Urinary bladder (tissue), 3 donors: ENCODE measurements at regions not wholly inside any gene's neighbourhood (a gene's known extent, or its start where the extent isn't known, plus 50 kb on each side); places are given as distances from the start of the nearest gene placed in this dataset.

Source experiments
- DNase-seq: peaks from one replicate; pipeline ENCODE4 v3.0.0-alpha.2; 2015; ENCODE audit errors: extremely low spot score
- H3K27ac ChIP-seq: one replicate; pipeline ENCODE4 v1.5.1; 2013; ENCODE audit warnings: low read depth, mild to moderate bottlenecking, moderate library complexity
- H3K36me3 ChIP-seq: one replicate; pipeline ENCODE4 v1.6.1; 2013; ENCODE audit warnings: mild to moderate bottlenecking, moderate library complexity; ENCODE audit not compliant: insufficient read depth
- H3K4me1 ChIP-seq: one replicate; pipeline ENCODE4 v1.6.1; 2013; ENCODE audit warnings: mild to moderate bottlenecking, moderate library complexity; ENCODE audit not compliant: insufficient read depth
- H3K4me3 ChIP-seq: one replicate; pipeline ENCODE4 v1.5.1; 2013; ENCODE audit warnings: low read depth, low read length
- WGBS: extraction: QIAGEN DNeasy Blood & Tissue Kit; methylation state at CpG from one replicate; pipeline ENCODE4 v1.1.7; 2013; 5-methylcytosine and 5-hydroxymethylcytosine counted together
- donor health status: healthy with polysubstance abuse.
- donor health status: healthy.

- Histone ChIP-seq H3K4me1 (no peaks in the 10 kb centered on the region), H3K27ac (no peak overlapping the region), H3K36me3 (no peaks in the 10 kb centered on the region), H3K4me3 (no peak overlapping the region)
- WGBS = 65% methylated on average over 4 of the region's 4 CpGs
- DNase-seq = no peak
These were observed 222.6 kb upstream of the CTAGE1 start for GRCh38 chr18:22640281-22640842.

DNA sequence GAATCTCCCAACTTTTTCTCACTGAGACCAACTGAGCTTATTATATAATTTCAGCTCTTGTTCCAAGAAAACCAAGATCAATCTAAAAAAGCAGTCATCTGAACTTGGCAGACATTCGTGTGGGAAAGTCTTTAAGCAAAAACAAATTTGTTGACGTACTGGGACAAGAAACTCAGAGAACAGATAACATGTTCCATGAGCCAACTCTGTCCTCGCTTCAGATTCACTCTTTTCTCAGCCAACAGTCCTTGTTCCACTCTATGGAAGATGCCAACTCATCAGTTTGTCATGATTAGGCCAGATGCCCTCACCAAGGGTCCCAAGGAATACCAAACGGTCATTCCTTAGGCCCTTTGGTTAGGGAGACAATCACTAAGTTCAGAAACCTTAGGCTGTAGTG, 224.2 kb upstream of the CTAGE1 start:
- 67% methylated on average over 4 of the region's 4 CpGs for WGBS
- H3K4me1 ChIP-seq = no peaks in the 10 kb centered on the region
- no peaks in the 10 kb centered on the region for H3K36me3 ChIP-seq
- no peak overlapping the region for H3K27ac ChIP-seq
- no peak overlapping the region for H3K4me3 ChIP-seq
- no peak for DNase-seq

DNA sequence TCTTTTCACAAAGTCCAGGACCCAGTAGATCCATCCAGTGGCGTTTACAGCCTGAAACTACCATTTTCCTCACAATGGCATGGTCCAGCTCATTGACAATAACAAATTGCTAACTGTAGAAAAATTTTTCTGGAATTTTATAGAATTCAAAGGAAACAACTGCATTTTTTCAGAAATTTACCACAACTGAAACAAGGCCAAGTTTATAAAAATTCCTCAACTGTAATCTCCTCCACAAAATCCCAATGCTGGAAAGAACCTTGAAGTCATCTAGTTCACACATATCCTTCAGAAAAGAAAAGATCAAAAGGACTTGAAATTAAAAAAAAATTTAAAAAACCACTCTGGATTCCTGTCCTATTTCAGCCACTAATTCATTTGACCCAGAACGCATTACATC, 226.0 kb upstream of the CTAGE1 start:
- 73% methylated on average over 2 of the region's 2 CpGs for WGBS
- DNase-seq = no peak
- Histone ChIP-seq H3K4me1 (no peaks in the 10 kb centered on the region), H3K27ac (no peak overlapping the region), H3K4me3 (no peak overlapping the region), H3K36me3 (no peaks in the 10 kb centered on the region)

DNA sequence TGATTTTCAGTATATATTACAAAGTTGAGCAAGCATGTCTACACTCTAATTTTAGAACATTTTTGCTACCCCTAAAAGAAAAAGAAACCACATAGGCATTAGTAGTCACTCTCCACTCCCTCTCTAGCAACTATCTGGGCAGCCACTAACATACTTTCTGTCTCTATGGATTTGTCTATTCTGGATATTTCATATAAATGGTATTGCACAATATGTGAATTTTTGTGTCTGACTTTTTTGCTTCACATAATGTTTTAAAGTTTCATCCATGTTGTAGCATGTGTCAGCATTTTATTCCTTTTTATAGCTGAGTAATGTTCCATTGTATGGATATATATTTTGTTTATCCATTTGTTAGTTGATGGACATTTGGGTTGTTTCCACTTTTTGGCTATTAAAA, 232.5 kb upstream of the CTAGE1 start:
- DNase-seq = no peak

DNA sequence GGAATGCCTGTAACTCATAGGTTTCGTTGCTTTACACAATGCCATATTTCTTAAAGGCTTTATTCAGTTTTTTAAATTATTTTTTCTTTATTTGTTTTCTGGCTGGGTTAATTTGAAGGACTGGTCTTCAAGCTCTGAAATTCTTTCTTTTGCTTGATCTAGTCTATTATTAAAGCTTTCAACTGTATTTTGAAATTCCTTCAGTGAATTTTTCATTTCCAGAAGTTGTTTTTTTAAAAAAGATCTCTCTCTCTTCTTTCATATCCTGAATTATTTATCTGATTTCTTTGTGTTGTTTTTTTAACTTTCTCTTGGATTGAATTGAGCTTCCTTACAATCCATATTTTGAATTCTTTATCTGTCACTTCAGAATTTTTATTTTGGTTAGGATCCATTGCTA, 239.9 kb upstream of the CTAGE1 start:
- no peaks in the 10 kb centered on the region for H3K4me1 ChIP-seq
- no peak overlapping the region for H3K4me3 ChIP-seq
- no peak overlapping the region for H3K27ac ChIP-seq
- WGBS = 85% methylated on average over 1 of the region's 1 CpG
- DNase-seq = no peak
- H3K36me3 ChIP-seq = no peaks in the 10 kb centered on the region

More for the DNA sequence above, 232.5 kb upstream of the CTAGE1 start:
- no peak overlapping the region for H3K27ac ChIP-seq
- no peaks in the 10 kb centered on the region for H3K36me3 ChIP-seq
- H3K4me3 ChIP-seq = no peak overlapping the region
- no peaks in the 10 kb centered on the region for H3K4me1 ChIP-seq

DNA sequence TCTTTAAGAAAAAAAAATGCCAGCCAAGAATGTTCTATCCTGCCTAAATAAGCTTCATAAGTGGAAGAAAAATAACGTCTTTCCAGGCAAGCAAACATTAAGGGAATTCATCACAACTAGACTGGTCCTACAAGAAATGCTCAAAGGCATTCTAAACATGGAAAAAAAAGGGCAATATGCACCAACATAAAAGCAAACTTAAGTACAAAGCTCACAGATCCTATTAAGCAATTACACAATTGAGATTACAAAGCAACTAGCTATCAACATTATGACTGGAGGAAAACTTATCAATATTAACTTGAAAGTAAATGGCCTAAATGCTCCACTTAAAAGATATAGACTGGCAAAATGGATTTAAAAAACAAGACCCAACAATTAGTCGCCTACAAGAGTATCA, 240.6 kb upstream of the CTAGE1 start:
- DNase-seq = no peak
- Histone ChIP-seq H3K27ac (no peak overlapping the region), H3K4me3 (no peak overlapping the region), H3K4me1 (no peaks in the 10 kb centered on the region), H3K36me3 (no peaks in the 10 kb centered on the region)
- WGBS = 88% methylated on average over 2 of the region's 2 CpGs

- H3K4me1 ChIP-seq = no peaks in the 10 kb centered on the region
- H3K36me3 ChIP-seq = no peaks in the 10 kb centered on the region
- 93% methylated on average over 1 of the region's 1 CpG for WGBS
- no peak overlapping the region for H3K27ac ChIP-seq
- no peak for DNase-seq
- H3K4me3 ChIP-seq = no peak overlapping the region
These were observed 245.7 kb upstream of the CTAGE1 start for GRCh38 chr18:22663378-22663777.

DNA sequence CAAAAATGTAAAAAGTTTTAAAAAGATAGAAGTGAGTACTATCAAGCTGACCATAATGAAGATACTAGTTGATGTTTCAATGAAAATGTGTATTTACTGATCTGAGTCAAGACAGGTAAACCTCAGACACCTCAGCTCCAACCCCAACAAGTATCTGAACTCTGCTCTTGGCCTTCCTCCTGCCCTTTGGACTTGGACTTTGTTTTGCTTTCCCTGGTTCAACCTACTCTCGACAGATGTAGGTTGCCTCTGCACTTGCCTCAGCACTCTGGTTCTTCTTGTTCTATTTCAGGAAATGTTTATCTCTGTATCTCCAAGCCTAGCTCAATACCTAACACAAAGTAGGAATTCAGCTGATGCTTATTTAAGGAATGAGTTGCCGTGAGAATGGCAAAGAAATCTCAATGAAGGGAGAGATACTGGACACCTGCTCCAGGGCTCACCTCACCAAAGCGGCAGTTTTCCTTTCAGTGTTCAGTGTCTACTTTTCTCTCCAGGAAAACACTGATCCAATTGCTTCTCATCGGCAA, 248.8 kb upstream of the CTAGE1 start:
- no peak overlapping the region for H3K27ac ChIP-seq
- no peak for DNase-seq
- H3K36me3 ChIP-seq = no peaks in the 10 kb centered on the region
- WGBS = 62% methylated on average over 4 of the region's 4 CpGs
- no peaks in the 10 kb centered on the region for H3K4me1 ChIP-seq
- H3K4me3 ChIP-seq = no peak overlapping the region

GRCh38 chr18:22667156-22667555, 249.4 kb upstream of the CTAGE1 start:
- Histone ChIP-seq H3K4me1 (no peaks in the 10 kb centered on the region), H3K4me3 (no peak overlapping the region), H3K27ac (no peak overlapping the region), H3K36me3 (no peaks in the 10 kb centered on the region)
- DNase-seq = no peak
- 55% methylated on average over 4 of the region's 4 CpGs for WGBS

GRCh38 chr18:22667616-22668422, 250.1 kb upstream of the CTAGE1 start:
- no peaks in the 10 kb centered on the region for H3K36me3 ChIP-seq
- no peaks in the 10 kb centered on the region for H3K4me1 ChIP-seq
- no peak for DNase-seq
- WGBS = 59% methylated on average over 8 of the region's 8 CpGs
- H3K27ac ChIP-seq = no peak overlapping the region
- H3K4me3 ChIP-seq = no peak overlapping the region

- no peak overlapping the region for H3K27ac ChIP-seq
- H3K36me3 ChIP-seq = no peaks in the 10 kb centered on the region
- 95% methylated on average over 2 of the region's 2 CpGs for WGBS
- DNase-seq = no peak
- no peak overlapping the region for H3K4me3 ChIP-seq
- no peaks in the 10 kb centered on the region for H3K4me1 ChIP-seq
These were observed 250.8 kb upstream of the CTAGE1 start for GRCh38 chr18:22668496-22668895.

- Histone ChIP-seq H3K4me3 (no peak overlapping the region), H3K27ac (no peak overlapping the region), H3K4me1 (no peaks in the 10 kb centered on the region), H3K36me3 (no peaks in the 10 kb centered on the region)
- DNase-seq = no peak
- WGBS = 60% methylated on average over 1 of the region's 1 CpG
These were observed 253.2 kb upstream of the CTAGE1 start for GRCh38 chr18:22670914-22671313.

DNA sequence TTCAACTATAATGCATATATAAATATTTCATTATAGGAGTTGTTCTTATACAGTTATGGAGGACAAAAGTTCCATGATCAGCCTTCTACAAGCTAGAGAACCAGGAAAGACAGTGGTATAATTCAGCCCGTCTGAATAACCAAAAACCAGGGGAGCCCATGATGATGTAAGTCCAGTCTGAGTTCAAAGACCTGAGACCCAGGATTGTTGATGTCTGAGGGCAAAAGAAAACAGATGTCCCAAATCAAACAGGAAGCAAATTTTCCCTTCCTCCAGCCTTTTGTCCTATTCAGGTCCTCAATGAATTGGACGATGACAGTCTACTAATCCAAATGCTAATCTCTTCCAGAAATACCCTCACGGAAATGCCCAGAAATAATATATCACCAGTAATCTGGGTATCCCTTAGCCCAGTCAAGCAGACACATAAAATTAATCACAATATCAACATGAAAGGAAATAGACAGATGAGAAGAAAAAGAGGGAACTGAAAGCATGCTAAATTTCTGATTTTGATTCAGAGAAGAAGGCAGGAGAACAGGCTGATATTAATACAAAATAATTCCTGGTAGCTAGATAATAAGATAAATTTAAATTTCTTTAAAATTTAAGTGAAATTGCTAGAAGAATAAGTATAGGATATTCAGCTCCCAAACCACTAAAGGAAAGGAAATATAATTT, 255.6 kb upstream of the CTAGE1 start:
- no peaks in the 10 kb centered on the region for H3K4me1 ChIP-seq
- WGBS = 73% methylated on average over 3 of the region's 3 CpGs
- no peak overlapping the region for H3K27ac ChIP-seq
- no peaks in the 10 kb centered on the region for H3K36me3 ChIP-seq
- no peak for DNase-seq
- no peak overlapping the region for H3K4me3 ChIP-seq

DNA sequence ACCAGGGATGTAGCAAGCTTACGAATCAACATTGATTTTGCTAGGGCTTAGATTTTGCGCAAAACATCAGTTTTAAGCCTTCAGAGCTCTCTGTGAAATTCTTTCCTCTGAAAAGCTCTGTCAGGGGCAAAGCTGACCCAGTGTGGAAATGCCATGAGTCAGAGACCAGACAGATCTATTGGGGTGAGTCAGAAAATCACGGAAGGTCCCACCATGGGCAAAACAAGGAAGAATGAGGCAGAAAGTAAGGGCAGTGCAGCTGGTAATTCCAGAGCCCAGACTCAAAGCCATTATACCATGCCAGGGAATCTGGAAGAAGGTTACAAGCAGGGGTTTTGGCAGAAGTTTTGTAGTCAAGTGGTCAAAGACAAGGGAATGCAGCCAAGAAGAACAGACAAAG, 256.6 kb upstream of the CTAGE1 start:
- H3K27ac ChIP-seq = no peak overlapping the region
- WGBS = 77% methylated on average over 3 of the region's 3 CpGs
- H3K36me3 ChIP-seq = no peaks in the 10 kb centered on the region
- H3K4me3 ChIP-seq = no peak overlapping the region
- no peaks in the 10 kb centered on the region for H3K4me1 ChIP-seq
- DNase-seq = no peak
